Stomach (tissue), 4 donors: ENCODE measurements at regions not wholly inside any gene's neighbourhood (a gene's known extent, or its start where the extent isn't known, plus 50 kb on each side); places are given as distances from the start of the nearest gene placed in this dataset.

Source experiments
- EP300 ChIP-seq: sonication (generic); formaldehyde crosslinking; IDR thresholded peaks from one replicate; pipeline ENCODE4 v1.6.1; 2017; ENCODE audit warnings: antibody characterized with exemption
- POLR2A ChIP-seq, 4 donors: fragments of 450-650 bp; IDR thresholded peaks; one replicate each; pipeline ENCODE4 v1.6.1; 2016; ENCODE audit warnings: antibody characterized with exemption in 4 of 4, control low read depth in 2 of 4, mild to moderate bottlenecking in 1 of 4, moderate library complexity in 1 of 4
- POLR2AphosphoS5 ChIP-seq, 3 donors: sonication (generic); formaldehyde crosslinking; IDR thresholded peaks; one replicate each; pipeline ENCODE4 v1.6.1; 2016; ENCODE audit warnings: antibody characterized with exemption in 3 of 3
- TF ChIP-seq, protein P1 (sequence below), 7 experiments: fragments of 450-650 bp in 4 of 7; fragments of 200-600 bp in 3 of 7; sonication (generic) in 3 of 7; IDR thresholded peaks; one replicate each; pipeline ENCODE4 v1.5.1; 2016 to 2019; ENCODE audit warnings: antibody characterized with exemption in 7 of 7, control low read depth in 2 of 7, mild to moderate bottlenecking in 1 of 7

DNA sequence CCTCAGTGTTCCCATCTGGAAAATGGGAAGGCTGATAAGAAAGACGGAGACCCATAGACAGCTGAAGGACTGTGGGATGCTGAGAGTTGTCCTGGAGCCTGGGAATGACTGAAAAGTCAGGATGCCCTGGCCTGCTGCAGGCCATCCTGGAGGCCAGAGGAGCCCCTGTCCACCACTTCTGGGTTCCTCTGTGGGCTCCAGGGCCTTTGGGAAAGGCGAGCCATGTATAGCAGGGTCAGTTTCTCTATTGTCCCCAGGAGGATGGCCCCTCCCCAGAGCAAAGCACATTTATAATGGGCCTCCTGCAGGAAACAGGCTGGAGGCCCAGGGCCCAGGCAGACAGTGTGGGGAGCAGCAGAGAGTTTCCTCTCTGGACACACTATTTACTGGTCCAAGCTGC, 471.4 kb upstream of the MGMT start:
- TF ChIP-seq, protein P1, sequence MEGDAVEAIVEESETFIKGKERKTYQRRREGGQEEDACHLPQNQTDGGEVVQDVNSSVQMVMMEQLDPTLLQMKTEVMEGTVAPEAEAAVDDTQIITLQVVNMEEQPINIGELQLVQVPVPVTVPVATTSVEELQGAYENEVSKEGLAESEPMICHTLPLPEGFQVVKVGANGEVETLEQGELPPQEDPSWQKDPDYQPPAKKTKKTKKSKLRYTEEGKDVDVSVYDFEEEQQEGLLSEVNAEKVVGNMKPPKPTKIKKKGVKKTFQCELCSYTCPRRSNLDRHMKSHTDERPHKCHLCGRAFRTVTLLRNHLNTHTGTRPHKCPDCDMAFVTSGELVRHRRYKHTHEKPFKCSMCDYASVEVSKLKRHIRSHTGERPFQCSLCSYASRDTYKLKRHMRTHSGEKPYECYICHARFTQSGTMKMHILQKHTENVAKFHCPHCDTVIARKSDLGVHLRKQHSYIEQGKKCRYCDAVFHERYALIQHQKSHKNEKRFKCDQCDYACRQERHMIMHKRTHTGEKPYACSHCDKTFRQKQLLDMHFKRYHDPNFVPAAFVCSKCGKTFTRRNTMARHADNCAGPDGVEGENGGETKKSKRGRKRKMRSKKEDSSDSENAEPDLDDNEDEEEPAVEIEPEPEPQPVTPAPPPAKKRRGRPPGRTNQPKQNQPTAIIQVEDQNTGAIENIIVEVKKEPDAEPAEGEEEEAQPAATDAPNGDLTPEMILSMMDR (IDR thresholded peaks at IDR 0.05) = no peak
- no peak for TF ChIP-seq EP300
- no peak for TF ChIP-seq POLR2AphosphoS5 (IDR thresholded peaks at IDR 0.05)
- no peak for TF ChIP-seq POLR2A (IDR thresholded peaks at IDR 0.05)
